ENCODE measurements at regions not wholly inside any gene's neighbourhood (a gene's known extent, or its start where the extent isn't known, plus 50 kb on each side); places are given as distances from the start of the nearest gene placed in this dataset.

GRCh38 chr2:66693076-66693965, 258.4 kb downstream of the MEIS1 start:
- Mint-ChIP-seq H3K4me1 (no peaks in the 10 kb centered on the region), H3K9me3 (ENCODE audit: low read depth) (no peaks in the 10 kb centered on the region), H3K27me3 (no peaks in the 10 kb centered on the region), H3K36me3 (ENCODE audit: low read depth) (no peaks in the 10 kb centered on the region), H3K4me3 (no peak overlapping the region), H3K27ac (no peak overlapping the region)
- ChIA-PET POLR2A (no interaction called here), CTCF (no interaction called here)
- ATAC-seq: no peak
- no peak for DNase-seq
- intact Hi-C loops (cut with DNase I, micrococcal nuclease): no loop called here

- no peaks in the 10 kb centered on the region for H3K4me1 Mint-ChIP-seq
- no peak overlapping the region for H3K4me3 Mint-ChIP-seq
- ATAC-seq (no peak), DNase-seq (no peak)
- no peaks in the 10 kb centered on the region for H3K27me3 Mint-ChIP-seq
- intact Hi-C loops (cut with DNase I, micrococcal nuclease): no loop called here
- H3K27ac Mint-ChIP-seq: no peak overlapping the region
- POLR2A ChIA-PET: no interaction called here
- no peaks in the 10 kb centered on the region for H3K36me3 Mint-ChIP-seq (ENCODE audit: low read depth)
- no peaks in the 10 kb centered on the region for H3K9me3 Mint-ChIP-seq (ENCODE audit: low read depth)
- CTCF ChIA-PET: no interaction called here
Observed at GRCh38 chr2:66694087-66694860, 259.3 kb downstream of the MEIS1 start.

GRCh38 chr2:66695226-66695735, 260.4 kb downstream of the MEIS1 start:
- H3K27ac Mint-ChIP-seq: no peak overlapping the region
- intact Hi-C loops (cut with DNase I, micrococcal nuclease): no loop called here
- no peaks in the 10 kb centered on the region for H3K4me1 Mint-ChIP-seq
- DNase-seq (no peak), ATAC-seq (no peak)
- no peak overlapping the region for H3K4me3 Mint-ChIP-seq
- H3K36me3 Mint-ChIP-seq (ENCODE audit: low read depth): no peaks in the 10 kb centered on the region
- no peaks in the 10 kb centered on the region for H3K9me3 Mint-ChIP-seq (ENCODE audit: low read depth)
- POLR2A ChIA-PET: no interaction called here
- CTCF ChIA-PET: no interaction called here
- H3K27me3 Mint-ChIP-seq: no peaks in the 10 kb centered on the region

GRCh38 chr2:66696374-66696773, 261.4 kb downstream of the MEIS1 start:
- ChIA-PET CTCF (no interaction called here), POLR2A (no interaction called here)
- ATAC-seq (no peak), DNase-seq (no peak)
- H3K4me1 Mint-ChIP-seq: no peaks in the 10 kb centered on the region
- no peaks in the 10 kb centered on the region for H3K27me3 Mint-ChIP-seq
- H3K4me3 Mint-ChIP-seq: no peak overlapping the region
- no peaks in the 10 kb centered on the region for H3K9me3 Mint-ChIP-seq (ENCODE audit: low read depth)
- H3K27ac Mint-ChIP-seq: no peak overlapping the region
- H3K36me3 Mint-ChIP-seq (ENCODE audit: low read depth): no peaks in the 10 kb centered on the region
- intact Hi-C loops (cut with DNase I, micrococcal nuclease): no loop called here

- intact Hi-C loops (cut with DNase I, micrococcal nuclease): no loop called here
- H3K9me3 Mint-ChIP-seq (ENCODE audit: low read depth): no peaks in the 10 kb centered on the region
- H3K27me3 Mint-ChIP-seq: no peaks in the 10 kb centered on the region
- H3K4me1 Mint-ChIP-seq: no peaks in the 10 kb centered on the region
- no peak overlapping the region for H3K27ac Mint-ChIP-seq
- H3K36me3 Mint-ChIP-seq (ENCODE audit: low read depth): no peaks in the 10 kb centered on the region
- no peak overlapping the region for H3K4me3 Mint-ChIP-seq
- DNase-seq (no peak), ATAC-seq (no peak)
- POLR2A ChIA-PET: no interaction called here
- CTCF ChIA-PET: no interaction called here
Observed at GRCh38 chr2:66696886-66697285, 262.0 kb downstream of the MEIS1 start.

- ATAC-seq (no peak), DNase-seq (no peak)
- Mint-ChIP-seq H3K36me3 (ENCODE audit: low read depth) (no peaks in the 10 kb centered on the region), H3K9me3 (ENCODE audit: low read depth) (no peaks in the 10 kb centered on the region), H3K27ac (no peak overlapping the region), H3K27me3 (no peaks in the 10 kb centered on the region), H3K4me3 (no peak overlapping the region), H3K4me1 (no peaks in the 10 kb centered on the region)
- intact Hi-C loops (cut with DNase I, micrococcal nuclease): no loop called here
- POLR2A ChIA-PET: no interaction called here
- CTCF ChIA-PET: no interaction called here
Observed at GRCh38 chr2:66697366-66697765, 262.4 kb downstream of the MEIS1 start.

GRCh38 chr2:66698091-66698490, 263.2 kb downstream of the MEIS1 start:
- CTCF ChIA-PET: no interaction called here
- H3K27me3 Mint-ChIP-seq: no peaks in the 10 kb centered on the region
- no peaks in the 10 kb centered on the region for H3K4me1 Mint-ChIP-seq
- DNase-seq (no peak), ATAC-seq (no peak)
- no peak overlapping the region for H3K27ac Mint-ChIP-seq
- no peak overlapping the region for H3K4me3 Mint-ChIP-seq
- H3K9me3 Mint-ChIP-seq (ENCODE audit: low read depth): no peaks in the 10 kb centered on the region
- no peaks in the 10 kb centered on the region for H3K36me3 Mint-ChIP-seq (ENCODE audit: low read depth)
- intact Hi-C loops (cut with DNase I, micrococcal nuclease): no loop called here
- POLR2A ChIA-PET: no interaction called here

- intact Hi-C loops (cut with DNase I, micrococcal nuclease): no loop called here
- H3K36me3 Mint-ChIP-seq (ENCODE audit: low read depth): no peaks in the 10 kb centered on the region
- H3K27ac Mint-ChIP-seq: no peak overlapping the region
- no peaks in the 10 kb centered on the region for H3K27me3 Mint-ChIP-seq
- no peaks in the 10 kb centered on the region for H3K4me1 Mint-ChIP-seq
- no peaks in the 10 kb centered on the region for H3K9me3 Mint-ChIP-seq (ENCODE audit: low read depth)
- ChIA-PET CTCF (interaction anchor here (1.5 kb wide), 1 partner anchor 10 kb away, joined by 3 read pairs; no protein-coding TSS in a partner anchor), POLR2A (no interaction called here)
- no peak for DNase-seq
- no peak for ATAC-seq
- no peak overlapping the region for H3K4me3 Mint-ChIP-seq
Observed at GRCh38 chr2:66698576-66699239, 263.8 kb downstream of the MEIS1 start.

- H3K27me3 Mint-ChIP-seq: no peaks in the 10 kb centered on the region
- ATAC-seq (no peak), DNase-seq (no peak)
- ChIA-PET CTCF (interaction anchor here (1.5 kb wide), 1 partner anchor 9 kb away, joined by 3 read pairs; no protein-coding TSS in a partner anchor), POLR2A (no interaction called here)
- no peaks in the 10 kb centered on the region for H3K9me3 Mint-ChIP-seq (ENCODE audit: low read depth)
- H3K4me3 Mint-ChIP-seq: no peak overlapping the region
- no peak overlapping the region for H3K27ac Mint-ChIP-seq
- no peaks in the 10 kb centered on the region for H3K36me3 Mint-ChIP-seq (ENCODE audit: low read depth)
- no peaks in the 10 kb centered on the region for H3K4me1 Mint-ChIP-seq
- intact Hi-C loops (cut with DNase I, micrococcal nuclease): no loop called here
Observed at GRCh38 chr2:66699416-66699792, 264.5 kb downstream of the MEIS1 start.

- DNase-seq (no peak), ATAC-seq (no peak)
- Mint-ChIP-seq H3K27ac (no peak overlapping the region), H3K4me3 (no peak overlapping the region), H3K9me3 (ENCODE audit: low read depth) (no peaks in the 10 kb centered on the region), H3K4me1 (no peaks in the 10 kb centered on the region), H3K36me3 (ENCODE audit: low read depth) (no peaks in the 10 kb centered on the region), H3K27me3 (no peaks in the 10 kb centered on the region)
- intact Hi-C loops (cut with DNase I, micrococcal nuclease): no loop called here
- ChIA-PET CTCF (interaction anchor here (1.5 kb wide), 1 partner anchor 9 kb away, joined by 3 read pairs; no protein-coding TSS in a partner anchor), POLR2A (no interaction called here)
Observed at GRCh38 chr2:66699793-66700676, 265.1 kb downstream of the MEIS1 start.

- intact Hi-C loops (cut with DNase I, micrococcal nuclease): no loop called here
- H3K36me3 Mint-ChIP-seq (ENCODE audit: low read depth): no peaks in the 10 kb centered on the region
- POLR2A ChIA-PET: no interaction called here
Observed at GRCh38 chr2:66700677-66701066, 265.7 kb downstream of the MEIS1 start.

More at GRCh38 chr2:66700677-66701066, 265.7 kb downstream of the MEIS1 start:
- ATAC-seq (no peak), DNase-seq (no peak)
- no peaks in the 10 kb centered on the region for H3K4me1 Mint-ChIP-seq
- H3K9me3 Mint-ChIP-seq (ENCODE audit: low read depth): no peaks in the 10 kb centered on the region
- no peak overlapping the region for H3K4me3 Mint-ChIP-seq
- H3K27me3 Mint-ChIP-seq: no peaks in the 10 kb centered on the region
- no peak overlapping the region for H3K27ac Mint-ChIP-seq
- CTCF ChIA-PET: no interaction called here

All from activated CD4-positive, alpha-beta T cell treated with anti-CD3 and anti-CD28 coated beads for 36 hours (primary cell).